Sigmoid colon (tissue), 6 donors: ENCODE measurements at regions not wholly inside any gene's neighbourhood (a gene's known extent, or its start where the extent isn't known, plus 50 kb on each side); places are given as distances from the start of the nearest gene placed in this dataset.
"Not testable (repeated sequence)": the region's sequence is repeated elsewhere in the genome, so short reads cannot be mapped to it uniquely, and the experiment has no call there.

Experiments used
- DNase-seq: peaks from one replicate; pipeline ENCODE4 v3.0.0-alpha.2; 2019
- H3K27ac ChIP-seq, 4 donors: fragments of 200-600 bp; sonication (generic); one replicate each; pipeline ENCODE4 v1.5.1; 2016 to 2019; ENCODE audit warnings: mild to moderate bottlenecking in 1 of 4
- H3K27me3 ChIP-seq, 3 donors: fragments of 200-600 bp; sonication (generic); one replicate each; pipeline ENCODE4 v1.5.1; 2019; ENCODE audit warnings: mild to moderate bottlenecking in 1 of 3
- H3K36me3 ChIP-seq, 4 donors: fragments of 200-600 bp; sonication (generic); one replicate each; pipeline ENCODE4 v1.5.1; 2016 to 2019
- H3K4me1 ChIP-seq, 4 donors: fragments of 200-600 bp; sonication (generic); one replicate each; pipeline ENCODE4 v1.5.1; 2017 to 2019
- H3K4me3 ChIP-seq, 4 donors: fragments of 200-600 bp; sonication (generic); one replicate each; pipeline ENCODE4 v1.5.1; 2017 to 2019; ENCODE audit warnings: mild to moderate bottlenecking in 2 of 4, moderate library complexity in 1 of 4
- H3K9me3 ChIP-seq, 4 donors: fragments of 200-600 bp in 3 of 4; sonication (generic) in 3 of 4; one replicate each; pipeline versions ENCODE4 v1.5.1 to v1.6.1; 2013 to 2019
- CTCF ChIP-seq, 4 experiments: fragments of 450-650 bp in 3 of 4; fragments of 200-600 bp in 1 of 4; IDR thresholded peaks; one replicate each; pipeline ENCODE4 v1.5.1; 2016 to 2019; ENCODE audit warnings: antibody characterized with exemption in 4 of 4, mild to moderate bottlenecking in 3 of 4, moderate library complexity in 2 of 4
- EP300 ChIP-seq, 4 donors: sonication (generic); formaldehyde crosslinking; IDR thresholded peaks; one replicate each; pipeline ENCODE4 v1.6.1; 2017; ENCODE audit warnings: antibody characterized with exemption in 4 of 4
- POLR2A ChIP-seq, 2 donors: fragments of 450-650 bp; IDR thresholded peaks; one replicate each; pipeline ENCODE4 v1.6.1; 2016; ENCODE audit warnings: antibody characterized with exemption in 2 of 2, mild to moderate bottlenecking in 2 of 2, moderate library complexity in 2 of 2
- POLR2AphosphoS5 ChIP-seq, 4 donors: sonication (generic); formaldehyde crosslinking; IDR thresholded peaks; one replicate each; pipeline ENCODE4 v1.6.1; 2017; ENCODE audit warnings: antibody characterized with exemption in 4 of 4
- WGBS, 2 donors: extraction: QIAGEN DNeasy Blood & Tissue Kit; methylation state at CpG; one replicate each; pipeline ENCODE4 v1.1.7; 2013; 5-methylcytosine and 5-hydroxymethylcytosine counted together
- intact Hi-C: fragments of 100-400 bp; cut with DNase I; formaldehyde crosslinking; loops from one replicate; pipeline ENCODE4 v1.15.1; 2023
- donor health status: healthy with polysubstance abuse.
- donor health status: healthy.

- H3K27me3 ChIP-seq, result no peaks in the 10 kb centered on the region
- H3K4me1 ChIP-seq, result no peaks in the 10 kb centered on the region
- no peak overlapping the region for H3K4me3 ChIP-seq
- H3K27ac ChIP-seq, result no peak overlapping the region
- intact Hi-C loops, result no loop called here
- WGBS, 2 donors, result 64 to 71% methylated on average over 2 of the region's 2 CpGs
- no peak for DNase-seq
- H3K9me3 ChIP-seq, result no peaks in the 10 kb centered on the region
- H3K36me3 ChIP-seq, result no peaks in the 10 kb centered on the region
- no peak for TF ChIP-seq CTCF (IDR thresholded peaks at IDR 0.05)
- no peak for TF ChIP-seq EP300 (IDR thresholded peaks at IDR 0.05)
- TF ChIP-seq POLR2AphosphoS5 (IDR thresholded peaks at IDR 0.05), result no peak
- no peak for TF ChIP-seq POLR2A (IDR thresholded peaks at IDR 0.05)
Measured at GRCh38 chr11:121909596-121909995, 206.4 kb downstream of the BLID start.

GRCh38 chr11:121907379-121907778 lies 208.6 kb downstream of the BLID start:
- no peaks in the 10 kb centered on the region for H3K36me3 ChIP-seq
- no peaks in the 10 kb centered on the region for H3K9me3 ChIP-seq
- H3K27ac ChIP-seq, result no peak overlapping the region
- no peak for DNase-seq
- 46 to 76% methylated on average over 2 of the region's 2 CpGs for WGBS, 2 donors
- no peaks in the 10 kb centered on the region for H3K27me3 ChIP-seq
- no peak overlapping the region for H3K4me3 ChIP-seq
- TF ChIP-seq POLR2AphosphoS5 (IDR thresholded peaks at IDR 0.05) (no peak), POLR2A (IDR thresholded peaks at IDR 0.05) (no peak), CTCF (IDR thresholded peaks at IDR 0.05) (no peak), EP300 (IDR thresholded peaks at IDR 0.05) (no peak)
- no peaks in the 10 kb centered on the region for H3K4me1 ChIP-seq
- intact Hi-C loops, result no loop called here

GRCh38 chr11:121904148-121904547 lies 211.9 kb downstream of the BLID start:
- no peak overlapping the region for H3K27ac ChIP-seq
- H3K36me3 ChIP-seq, result no peaks in the 10 kb centered on the region
- H3K9me3 ChIP-seq, result no peaks in the 10 kb centered on the region
- H3K4me3 ChIP-seq, result no peak overlapping the region
- H3K4me1 ChIP-seq, result no peaks in the 10 kb centered on the region
- intact Hi-C loops, result no loop called here
- DNase-seq, result no peak
- no peaks in the 10 kb centered on the region for H3K27me3 ChIP-seq
- WGBS, 2 donors, result 58 to 82% methylated on average over 6 of the region's 6 CpGs
- no peak for TF ChIP-seq EP300 (IDR thresholded peaks at IDR 0.05)

GRCh38 chr11:121901886-121902285 lies 214.1 kb downstream of the BLID start:
- 87 to 88% methylated on average over 4 of the region's 4 CpGs for WGBS, 2 donors
- TF ChIP-seq POLR2A (IDR thresholded peaks at IDR 0.05) (no peak), EP300 (IDR thresholded peaks at IDR 0.05) (no peak), CTCF (IDR thresholded peaks at IDR 0.05) (no peak), POLR2AphosphoS5 (IDR thresholded peaks at IDR 0.05) (no peak)
- intact Hi-C loops, result no loop called here
- Histone ChIP-seq H3K4me3 (no peak overlapping the region), H3K27ac (no peak overlapping the region), H3K27me3 (no peaks in the 10 kb centered on the region), H3K9me3 (no peaks in the 10 kb centered on the region), H3K36me3 (no peaks in the 10 kb centered on the region), H3K4me1 (no peaks in the 10 kb centered on the region)
- no peak for DNase-seq

- intact Hi-C loops, H3K9me3 ChIP-seq, H3K36me3 ChIP-seq, H3K4me3 ChIP-seq, H3K27ac ChIP-seq, H3K4me1 ChIP-seq, H3K27me3 ChIP-seq, DNase-seq: not testable (repeated sequence)
- WGBS, 2 donors, result 64 to 85% methylated on average over 2 of the region's 2 CpGs
Measured at GRCh38 chr11:121901417-121901816, 214.6 kb downstream of the BLID start.

GRCh38 chr11:121899520-121899919 lies 216.5 kb downstream of the BLID start:
- Histone ChIP-seq H3K27ac (no peak overlapping the region), H3K36me3 (no peaks in the 10 kb centered on the region), H3K4me3 (no peak overlapping the region), H3K4me1 (no peaks in the 10 kb centered on the region), H3K9me3 (no peaks in the 10 kb centered on the region), H3K27me3 (no peaks in the 10 kb centered on the region)
- DNase-seq, result no peak
- WGBS, 2 donors, result 77 to 90% methylated on average over 4 of the region's 4 CpGs
- intact Hi-C loops, result no loop called here
- TF ChIP-seq POLR2AphosphoS5 (IDR thresholded peaks at IDR 0.05), result no peak
- TF ChIP-seq POLR2A (IDR thresholded peaks at IDR 0.05), result no peak
- no peak for TF ChIP-seq CTCF (IDR thresholded peaks at IDR 0.05)
- no peak for TF ChIP-seq EP300 (IDR thresholded peaks at IDR 0.05)
